GM19239 (cell line): ENCODE measurements at regions not wholly inside any gene's neighbourhood (a gene's known extent, or its start where the extent isn't known, plus 50 kb on each side); places are given as distances from the start of the nearest gene placed in this dataset.

ENCODE experiments used
- DNase-seq: peaks from one replicate; pipeline ENCODE4 v3.0.0; 2011; ENCODE audit warnings: low spot score; ENCODE audit not compliant: insufficient read length
- FAIRE-seq: peaks from 2 replicates; lab custom pipeline; 2011; peaks lifted over from hg19 to GRCh38; lab: Jason Lieb, UNC

GRCh38 chr12:88977115-88977514 lies 375.2 kb downstream of the DUSP6 start:
- FAIRE-seq: no peak

GRCh38 chr12:88973998-88974397 lies 378.3 kb downstream of the DUSP6 start:
- DNase-seq: no peak
- FAIRE-seq: no peak

More at GRCh38 chr12:88977115-88977514, 375.2 kb downstream of the DUSP6 start:
- DNase-seq: no peak

- FAIRE-seq: no peak
Observed at GRCh38 chr12:88970740-88971139, 381.6 kb downstream of the DUSP6 start.

GRCh38 chr12:88969127-88969526 lies 383.2 kb downstream of the DUSP6 start:
- FAIRE-seq (no peak), DNase-seq (no peak)

More at GRCh38 chr12:88970740-88971139, 381.6 kb downstream of the DUSP6 start:
- DNase-seq: no peak

GRCh38 chr12:88960213-88960878 lies 380.1 kb upstream of the KITLG start:
- no peak for DNase-seq
- no peak for FAIRE-seq

- FAIRE-seq: no peak
- no peak for DNase-seq
Observed at GRCh38 chr12:88958946-88959345, 378.7 kb upstream of the KITLG start.

GRCh38 chr12:88958153-88958552 lies 377.9 kb upstream of the KITLG start:
- no peak for DNase-seq
- FAIRE-seq: peak; percentile 65

- no peak for DNase-seq
- FAIRE-seq: no peak
Observed at GRCh38 chr12:88957358-88957757, 377.1 kb upstream of the KITLG start.

GRCh38 chr12:88955531-88955930 lies 375.3 kb upstream of the KITLG start:
- FAIRE-seq (no peak), DNase-seq (no peak)

GRCh38 chr12:88953029-88953586 lies 372.8 kb upstream of the KITLG start:
- FAIRE-seq: no peak
- no peak for DNase-seq

- FAIRE-seq (no peak), DNase-seq (no peak)
Observed at GRCh38 chr12:88952562-88952942, 372.3 kb upstream of the KITLG start.

- no peak for FAIRE-seq
- DNase-seq: no peak
Observed at GRCh38 chr12:88951860-88952561, 371.7 kb upstream of the KITLG start.

GRCh38 chr12:88951177-88951576 lies 370.9 kb upstream of the KITLG start:
- DNase-seq: no peak
- FAIRE-seq: no peak

GRCh38 chr12:88947486-88948043 lies 367.3 kb upstream of the KITLG start:
- FAIRE-seq (no peak), DNase-seq (no peak)

GRCh38 chr12:88946372-88946997 lies 366.2 kb upstream of the KITLG start:
- no peak for DNase-seq
- no peak for FAIRE-seq

- DNase-seq: no peak
- no peak for FAIRE-seq
Observed at GRCh38 chr12:88945051-88945732, 364.9 kb upstream of the KITLG start.

GRCh38 chr12:88944397-88944796 lies 364.1 kb upstream of the KITLG start:
- no peak for FAIRE-seq
- no peak for DNase-seq

- FAIRE-seq: no peak
- DNase-seq: no peak
Observed at GRCh38 chr12:88940854-88941253, 360.6 kb upstream of the KITLG start.

- DNase-seq (no peak), FAIRE-seq (no peak)
Observed at GRCh38 chr12:88935856-88936255, 355.6 kb upstream of the KITLG start.

GRCh38 chr12:88934163-88934747 lies 354.0 kb upstream of the KITLG start:
- no peak for FAIRE-seq

More at GRCh38 chr12:88934163-88934747, 354.0 kb upstream of the KITLG start:
- DNase-seq: no peak
